ENCODE measurements at regions not wholly inside any gene's neighbourhood (a gene's known extent, or its start where the extent isn't known, plus 50 kb on each side); places are given as distances from the start of the nearest gene placed in this dataset.
"Not testable (repeated sequence)": the region's sequence is repeated elsewhere in the genome, so short reads cannot be mapped to it uniquely, and the experiment has no call there.

DNA sequence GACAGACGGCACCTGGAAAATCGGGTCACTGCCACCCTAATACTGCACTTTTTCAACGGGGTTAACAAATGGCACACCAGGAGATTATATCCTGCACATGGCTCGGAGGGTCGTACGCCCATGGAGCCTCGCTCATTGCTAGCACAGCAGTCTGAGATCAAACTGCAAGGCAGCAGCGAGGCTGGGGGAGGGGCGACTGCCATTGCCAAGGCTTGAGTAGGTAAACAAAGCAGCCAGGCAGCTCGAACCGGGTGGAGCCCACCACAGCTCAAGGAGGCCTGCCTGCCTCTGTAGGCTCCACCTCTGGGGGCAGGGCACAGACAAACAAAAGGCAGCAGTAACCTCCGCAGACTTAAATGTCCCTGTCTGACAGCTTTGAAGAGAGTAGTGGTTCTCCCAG is 270.7 kb downstream of the XPNPEP1 start:
- H3K4me1 Mint-ChIP-seq (ENCODE audit: low read depth); H3K9me3 Mint-ChIP-seq; H3K27me3 Mint-ChIP-seq; H3K4me3 Mint-ChIP-seq; H3K27ac Mint-ChIP-seq; DNase-seq; H3K36me3 Mint-ChIP-seq (ENCODE audit: low read depth): not testable (repeated sequence)

DNA sequence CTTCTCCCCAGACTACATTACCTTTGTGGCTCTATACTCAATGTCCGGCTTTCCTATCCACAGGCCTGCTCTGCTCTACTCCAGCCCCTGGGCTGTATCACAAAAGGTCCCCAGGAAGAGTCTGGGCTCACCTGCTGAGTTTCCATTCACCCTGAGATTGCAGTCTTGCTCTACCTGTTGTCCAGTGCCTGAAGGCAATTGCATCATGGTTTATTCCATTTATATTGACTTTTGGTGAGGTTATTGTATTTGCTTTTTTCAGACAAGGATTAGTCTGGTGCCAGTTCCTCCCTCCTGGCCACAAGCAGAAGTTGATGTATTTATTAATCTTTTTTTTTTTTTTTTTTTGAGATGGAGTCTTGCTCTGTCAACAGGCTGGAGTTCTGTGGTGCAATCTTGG is 273.1 kb downstream of the XPNPEP1 start:
- Mint-ChIP-seq H3K36me3 (ENCODE audit: low read depth) (no peaks in the 10 kb centered on the region), H3K27me3 (no peaks in the 10 kb centered on the region), H3K9me3 (no peaks in the 10 kb centered on the region), H3K27ac (no peak overlapping the region), H3K4me3 (no peak overlapping the region), H3K4me1 (ENCODE audit: low read depth) (no peaks in the 10 kb centered on the region)
- no peak for DNase-seq

DNA sequence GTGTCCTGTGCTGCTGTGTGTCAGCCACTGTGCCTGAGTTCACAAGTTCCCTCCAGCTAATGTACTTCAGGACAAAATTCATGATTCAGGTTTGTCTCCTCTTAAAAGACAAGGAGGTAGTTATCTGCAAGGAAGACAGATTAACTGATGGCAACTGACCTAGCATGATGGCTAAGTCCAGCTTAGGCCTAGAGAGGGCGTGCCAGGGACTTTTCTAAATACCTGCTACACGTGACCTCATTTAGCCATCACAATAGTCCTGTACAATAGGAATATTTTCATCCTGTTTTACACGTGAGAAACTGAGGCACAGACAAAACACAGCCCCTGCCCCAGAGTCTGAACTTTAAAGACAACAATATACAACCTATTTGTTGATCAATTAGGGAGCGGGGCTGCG is 275.7 kb downstream of the XPNPEP1 start:
- Mint-ChIP-seq H3K27me3 (no peaks in the 10 kb centered on the region), H3K4me1 (ENCODE audit: low read depth) (no peaks in the 10 kb centered on the region), H3K36me3 (ENCODE audit: low read depth) (no peaks in the 10 kb centered on the region), H3K4me3 (no peak overlapping the region), H3K9me3 (no peaks in the 10 kb centered on the region), H3K27ac (no peak overlapping the region)
- DNase-seq, result no peak

DNA sequence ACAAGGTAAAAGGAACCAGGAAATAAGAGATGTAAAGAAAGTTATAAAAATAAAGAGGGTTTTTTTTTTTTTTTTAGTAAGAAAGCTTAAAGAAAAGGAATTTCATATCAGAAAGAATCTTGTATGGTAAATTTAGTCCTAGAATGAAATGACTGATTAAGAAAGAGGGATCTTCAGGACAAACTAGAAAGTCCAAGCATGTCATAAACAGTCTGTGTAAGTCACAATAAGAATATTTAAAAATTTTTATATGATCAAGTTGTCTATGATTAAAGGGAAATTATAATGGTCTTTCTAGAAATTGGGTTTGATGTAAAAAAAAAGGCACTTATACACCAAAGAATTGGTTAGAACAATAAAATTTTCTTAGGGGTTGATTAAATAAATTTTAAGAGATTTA is 289.5 kb downstream of the XPNPEP1 start:
- H3K27ac Mint-ChIP-seq, result no peak overlapping the region
- no peaks in the 10 kb centered on the region for H3K4me1 Mint-ChIP-seq (ENCODE audit: low read depth)
- no peak overlapping the region for H3K4me3 Mint-ChIP-seq
- DNase-seq, result no peak
- peaks cover 2% of the 10 kb centered on the region for H3K9me3 Mint-ChIP-seq
- no peaks in the 10 kb centered on the region for H3K27me3 Mint-ChIP-seq
- H3K36me3 Mint-ChIP-seq (ENCODE audit: low read depth), result no peaks in the 10 kb centered on the region

DNA sequence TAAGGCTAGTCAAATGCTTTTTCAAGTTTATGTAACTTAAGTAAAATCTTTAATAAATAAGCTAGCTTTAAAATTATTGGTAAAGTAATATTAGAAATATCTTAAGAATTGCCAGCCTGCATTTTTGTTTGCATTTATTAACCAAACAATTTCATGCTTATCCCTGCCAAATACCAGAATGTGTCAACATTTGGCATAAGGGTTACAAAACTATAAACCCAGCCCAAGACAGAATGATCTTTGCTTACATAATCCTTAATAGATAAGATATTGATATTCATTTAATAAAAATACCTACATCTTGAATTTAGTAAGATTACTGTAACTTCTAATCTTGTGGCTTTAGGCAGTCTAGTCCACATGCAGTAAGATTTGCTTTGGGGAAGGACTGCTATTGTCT is 290.3 kb downstream of the XPNPEP1 start:
- H3K4me1 Mint-ChIP-seq (ENCODE audit: low read depth); H3K9me3 Mint-ChIP-seq; H3K27ac Mint-ChIP-seq; H3K4me3 Mint-ChIP-seq; H3K36me3 Mint-ChIP-seq (ENCODE audit: low read depth); DNase-seq; H3K27me3 Mint-ChIP-seq: not testable (repeated sequence)

DNA sequence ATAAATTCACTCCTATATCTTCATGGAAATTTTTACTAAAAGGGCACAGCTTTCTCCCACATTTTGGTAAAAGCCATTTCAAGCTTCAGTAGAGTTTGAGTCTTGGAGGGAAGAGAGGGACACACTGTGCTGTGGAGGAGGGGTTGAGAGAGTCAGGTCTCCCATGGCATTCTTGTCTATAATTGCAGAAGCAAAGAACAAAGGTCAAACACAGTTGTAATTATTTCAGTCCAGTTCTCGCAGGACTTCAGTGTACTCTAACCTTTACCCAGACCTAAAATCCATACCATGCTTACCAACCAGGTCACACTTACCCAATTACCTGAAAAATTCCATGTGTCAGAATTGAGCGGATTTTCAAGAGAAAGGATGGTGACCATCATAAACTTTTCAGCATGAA is 298.4 kb downstream of the XPNPEP1 start:
- Mint-ChIP-seq H3K4me1 (ENCODE audit: low read depth) (no peaks in the 10 kb centered on the region), H3K9me3 (no peaks in the 10 kb centered on the region), H3K27me3 (no peaks in the 10 kb centered on the region), H3K4me3 (no peak overlapping the region), H3K36me3 (ENCODE audit: low read depth) (no peaks in the 10 kb centered on the region), H3K27ac (no peak overlapping the region)
- no peak for DNase-seq

DNA sequence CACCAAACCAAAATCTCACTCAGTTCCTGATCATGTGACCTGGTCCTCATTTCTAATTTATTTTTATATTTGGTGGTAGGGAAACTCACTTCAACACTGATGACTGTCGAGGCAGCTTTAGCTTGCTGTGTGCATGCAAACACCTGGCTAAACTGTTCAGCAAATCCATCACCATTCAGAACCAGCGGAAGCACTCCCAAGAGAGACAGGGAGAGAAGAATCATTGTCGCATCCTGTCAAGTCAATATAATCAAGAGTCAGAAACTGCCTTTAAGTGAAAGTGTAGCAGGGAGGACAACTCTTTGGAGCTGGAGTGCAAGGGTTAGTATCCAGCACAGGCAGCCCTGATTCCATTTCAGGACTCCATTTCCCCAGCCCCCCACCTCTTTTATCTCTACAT is 300.7 kb downstream of the XPNPEP1 start:
- DNase-seq, result no peak
- H3K36me3 Mint-ChIP-seq (ENCODE audit: low read depth), result no peaks in the 10 kb centered on the region
- H3K4me1 Mint-ChIP-seq (ENCODE audit: low read depth), result no peaks in the 10 kb centered on the region
- no peaks in the 10 kb centered on the region for H3K9me3 Mint-ChIP-seq
- no peak overlapping the region for H3K27ac Mint-ChIP-seq
- H3K4me3 Mint-ChIP-seq, result no peak overlapping the region
- no peaks in the 10 kb centered on the region for H3K27me3 Mint-ChIP-seq

DNA sequence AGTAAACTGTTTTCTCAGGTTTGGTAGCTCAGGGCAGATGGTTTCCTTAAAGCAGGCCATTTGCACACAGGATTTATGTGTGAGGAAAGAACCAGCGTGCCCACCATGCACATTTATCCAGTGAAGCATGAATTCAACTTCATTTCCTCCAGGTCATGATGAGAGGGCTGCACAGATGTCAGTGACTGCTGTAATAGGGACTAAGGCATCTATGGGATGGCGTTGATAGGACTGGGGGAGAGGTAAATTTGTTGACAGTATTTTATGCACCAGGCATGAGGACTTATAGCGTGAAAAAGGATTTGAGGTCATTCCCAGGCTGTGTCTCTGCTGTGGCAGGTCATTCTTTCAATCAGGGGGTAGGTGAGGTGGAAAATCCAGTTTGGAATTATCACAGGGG is 302.9 kb downstream of the XPNPEP1 start:
- Mint-ChIP-seq H3K36me3 (ENCODE audit: low read depth) (no peaks in the 10 kb centered on the region), H3K4me3 (no peak overlapping the region), H3K4me1 (ENCODE audit: low read depth) (no peaks in the 10 kb centered on the region), H3K27ac (no peak overlapping the region), H3K27me3 (no peaks in the 10 kb centered on the region), H3K9me3 (no peaks in the 10 kb centered on the region)
- no peak for DNase-seq

DNA sequence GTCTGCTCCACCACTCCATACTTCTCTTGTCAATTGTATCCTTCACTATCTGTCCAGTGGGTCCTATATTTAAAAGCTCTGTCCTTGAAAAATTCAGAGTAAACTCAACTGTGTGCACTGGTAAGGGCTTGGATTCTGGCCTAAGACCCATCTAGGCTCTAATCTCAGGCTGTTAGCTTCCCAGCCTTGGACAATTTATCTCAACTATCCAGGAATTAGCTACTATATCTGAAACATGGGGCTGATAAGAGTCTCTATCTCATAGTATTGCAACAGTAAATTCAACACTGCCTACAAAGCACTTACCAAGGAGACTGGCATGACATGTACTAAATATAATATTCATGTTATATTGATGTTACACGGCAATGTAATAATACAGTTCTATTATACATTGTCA is 303.4 kb downstream of the XPNPEP1 start:
- Mint-ChIP-seq H3K36me3 (ENCODE audit: low read depth) (no peaks in the 10 kb centered on the region), H3K4me1 (ENCODE audit: low read depth) (no peaks in the 10 kb centered on the region), H3K4me3 (no peak overlapping the region), H3K9me3 (no peaks in the 10 kb centered on the region), H3K27ac (no peak overlapping the region), H3K27me3 (no peaks in the 10 kb centered on the region)
- DNase-seq, result no peak

DNA sequence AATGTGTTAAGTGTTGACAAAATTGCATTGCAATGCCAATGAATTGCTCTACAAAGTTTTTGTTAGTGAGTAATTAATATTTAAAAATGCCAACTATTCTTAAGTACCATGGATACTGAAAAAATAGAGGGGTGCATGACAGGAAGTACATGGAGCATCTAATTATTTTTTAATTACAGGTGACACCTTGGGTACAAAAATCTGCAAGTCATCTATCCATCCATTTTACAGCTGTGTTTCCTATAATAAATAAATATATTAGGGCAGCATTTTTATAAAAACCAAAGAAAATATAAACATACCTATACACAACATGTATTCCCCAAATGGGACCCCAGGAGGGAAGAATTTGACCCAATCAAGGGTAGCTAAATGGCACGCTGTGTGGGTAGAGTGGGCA is 304.6 kb downstream of the XPNPEP1 start:
- no peak overlapping the region for H3K27ac Mint-ChIP-seq
- H3K4me3 Mint-ChIP-seq, result no peak overlapping the region
- H3K9me3 Mint-ChIP-seq, result no peaks in the 10 kb centered on the region
- no peaks in the 10 kb centered on the region for H3K4me1 Mint-ChIP-seq (ENCODE audit: low read depth)
- H3K36me3 Mint-ChIP-seq (ENCODE audit: low read depth), result no peaks in the 10 kb centered on the region
- no peaks in the 10 kb centered on the region for H3K27me3 Mint-ChIP-seq
- no peak for DNase-seq

DNA sequence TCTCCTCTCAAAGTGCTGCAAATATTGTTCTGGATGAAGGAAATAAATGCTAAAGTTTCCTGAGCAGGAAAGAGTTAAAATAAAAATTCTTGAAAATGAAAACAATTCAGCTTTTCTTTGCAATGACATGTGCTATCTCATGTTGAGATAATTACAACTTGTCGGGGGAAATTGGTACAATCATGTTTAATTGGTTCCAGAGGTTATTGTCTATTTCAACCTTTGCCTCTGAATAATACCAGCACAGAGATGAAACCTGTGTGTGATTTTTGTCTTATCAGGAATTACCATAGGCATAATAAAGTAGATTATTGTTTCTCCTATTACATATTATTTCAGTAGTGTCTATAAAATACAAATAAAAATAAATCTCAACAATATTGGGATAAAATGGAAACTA is 305.0 kb downstream of the XPNPEP1 start:
- Mint-ChIP-seq H3K36me3 (ENCODE audit: low read depth) (no peaks in the 10 kb centered on the region), H3K9me3 (no peaks in the 10 kb centered on the region), H3K4me3 (no peak overlapping the region), H3K27ac (no peak overlapping the region), H3K27me3 (no peaks in the 10 kb centered on the region), H3K4me1 (ENCODE audit: low read depth) (no peaks in the 10 kb centered on the region)
- DNase-seq, result no peak

DNA sequence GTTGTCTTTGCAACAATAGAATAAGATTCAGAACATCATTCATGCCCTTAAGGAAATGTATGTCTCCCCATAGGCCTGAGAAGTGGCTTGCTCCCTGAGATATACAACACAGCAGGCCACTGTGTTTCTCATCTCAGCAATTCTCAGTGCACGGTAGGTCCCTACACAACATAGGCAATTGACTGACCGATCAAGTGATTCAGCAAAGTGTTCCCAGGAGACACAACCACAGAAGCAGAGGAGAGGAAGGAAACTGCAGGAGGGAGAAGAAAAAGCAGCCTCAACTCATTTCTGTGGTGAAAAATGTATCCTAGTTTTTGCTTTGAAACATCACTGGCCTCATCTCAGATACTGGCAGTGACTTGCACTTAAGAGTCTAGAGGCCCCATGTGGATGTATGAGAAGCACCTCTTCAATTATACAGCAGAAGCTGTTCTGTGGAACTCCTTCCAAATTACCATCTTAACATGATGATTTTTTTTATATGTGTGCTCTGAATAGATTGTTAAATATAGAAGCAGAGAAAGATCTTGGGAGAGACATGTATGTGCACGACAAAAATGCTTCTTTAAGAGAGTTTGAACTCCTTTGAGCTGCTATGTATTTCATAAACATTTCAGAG is 306.8 kb downstream of the XPNPEP1 start:
- Mint-ChIP-seq H3K36me3 (ENCODE audit: low read depth) (no peaks in the 10 kb centered on the region), H3K4me3 (no peak overlapping the region), H3K9me3 (peaks cover 5% of the 10 kb centered on the region), H3K27ac (no peak overlapping the region), H3K27me3 (no peaks in the 10 kb centered on the region), H3K4me1 (ENCODE audit: low read depth) (no peaks in the 10 kb centered on the region)
- no peak for DNase-seq

DNA sequence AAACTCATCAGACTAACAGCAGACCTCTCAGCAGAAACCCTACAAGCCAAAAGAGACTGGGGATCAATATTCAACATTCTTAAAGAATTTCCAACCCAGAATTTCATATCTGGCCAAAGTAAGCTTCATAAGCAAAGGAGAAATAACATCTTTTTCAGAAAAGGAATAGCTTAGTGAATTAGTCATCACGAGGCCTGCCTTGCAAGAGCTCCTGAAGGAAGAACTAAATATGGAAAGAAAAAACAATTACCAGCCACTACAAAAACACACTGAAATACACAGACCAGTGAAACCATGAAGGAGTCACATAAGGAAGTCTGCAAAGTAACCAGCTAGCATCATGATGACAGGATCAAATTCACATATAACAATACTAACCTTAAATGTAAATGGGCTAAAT is 328.0 kb downstream of the XPNPEP1 start:
- not testable (repeated sequence) for H3K27ac Mint-ChIP-seq; H3K4me1 Mint-ChIP-seq (ENCODE audit: low read depth)

DNA sequence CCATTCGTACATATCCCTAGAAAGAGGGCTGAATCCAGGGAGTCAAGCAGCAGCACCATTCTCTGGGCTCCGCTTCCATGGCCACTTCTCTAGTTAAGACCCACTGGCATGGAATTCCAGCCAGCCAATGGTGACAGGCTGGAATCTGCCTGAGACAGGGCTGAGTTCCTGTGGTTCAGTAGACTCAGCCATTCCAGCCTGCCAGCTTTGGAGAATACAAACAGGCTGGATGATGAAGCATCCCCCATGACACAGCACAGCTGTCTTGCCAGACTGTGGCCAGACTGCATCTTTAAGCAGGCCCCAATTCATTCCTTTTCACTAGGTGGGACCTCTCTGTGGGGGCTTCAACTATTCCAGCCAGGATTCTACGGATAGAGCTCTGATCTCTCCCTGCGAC is 329.6 kb downstream of the XPNPEP1 start:
- Mint-ChIP-seq H3K4me1 (ENCODE audit: low read depth) (no peaks in the 10 kb centered on the region), H3K36me3 (ENCODE audit: low read depth) (no peaks in the 10 kb centered on the region), H3K4me3 (no peak overlapping the region), H3K27ac (no peak overlapping the region), H3K9me3 (peaks cover 10% of the 10 kb centered on the region), H3K27me3 (no peaks in the 10 kb centered on the region)
- DNase-seq, result no peak

More for the DNA sequence above, 328.0 kb downstream of the XPNPEP1 start:
- not testable (repeated sequence) for DNase-seq; H3K27me3 Mint-ChIP-seq; H3K4me3 Mint-ChIP-seq; H3K36me3 Mint-ChIP-seq (ENCODE audit: low read depth)
- peaks cover 11% of the 10 kb centered on the region for H3K9me3 Mint-ChIP-seq

DNA sequence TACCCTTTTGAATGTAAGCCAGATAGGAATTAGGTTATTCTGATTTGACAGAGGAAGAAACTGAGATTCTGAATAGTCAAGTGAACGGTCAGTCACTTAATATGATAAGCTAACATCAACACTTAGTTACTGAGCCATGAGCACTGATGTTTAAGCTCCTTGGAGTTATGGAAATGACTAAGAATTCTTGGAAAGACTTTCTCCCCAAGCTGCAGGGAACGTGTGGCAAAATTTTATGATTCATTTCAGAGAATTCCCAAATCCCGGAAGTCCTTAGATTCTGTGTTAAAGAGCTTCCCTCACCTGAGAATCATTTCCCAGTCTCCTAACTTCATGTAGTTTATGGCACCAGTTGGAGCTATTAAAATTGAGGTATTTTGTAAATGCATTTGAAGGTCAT is 330.9 kb downstream of the XPNPEP1 start:
- Mint-ChIP-seq H3K4me3 (no peak overlapping the region), H3K27ac (no peak overlapping the region)

DNA sequence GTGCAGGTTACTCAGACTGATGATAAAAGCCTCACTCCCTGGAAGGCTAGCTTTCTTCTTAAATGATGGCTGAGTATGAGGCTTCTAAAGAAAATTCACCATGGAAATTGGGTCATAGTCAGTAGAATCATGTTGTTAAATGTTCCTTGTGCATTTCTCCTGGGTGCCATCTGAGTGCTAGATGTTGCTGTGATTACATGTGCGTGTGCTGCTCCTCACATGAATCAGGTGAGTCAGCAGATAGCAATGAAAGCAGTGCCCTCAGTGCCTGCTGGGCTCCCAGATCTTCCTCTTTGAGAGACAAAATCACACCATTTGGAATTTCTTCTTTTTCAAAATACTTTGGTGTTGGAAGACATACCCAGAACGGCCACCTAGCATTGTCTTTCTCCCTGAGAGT is 331.7 kb downstream of the XPNPEP1 start:
- H3K4me3 Mint-ChIP-seq, result no peak overlapping the region

More for the DNA sequence above, 330.9 kb downstream of the XPNPEP1 start:
- Mint-ChIP-seq H3K4me1 (ENCODE audit: low read depth) (no peaks in the 10 kb centered on the region), H3K36me3 (ENCODE audit: low read depth) (no peaks in the 10 kb centered on the region), H3K9me3 (peaks cover 2% of the 10 kb centered on the region), H3K27me3 (no peaks in the 10 kb centered on the region)
- no peak for DNase-seq

More for the DNA sequence above, 331.7 kb downstream of the XPNPEP1 start:
- no peaks in the 10 kb centered on the region for H3K27me3 Mint-ChIP-seq
- no peak for DNase-seq
- no peak overlapping the region for H3K27ac Mint-ChIP-seq
- peaks cover 2% of the 10 kb centered on the region for H3K9me3 Mint-ChIP-seq
- no peaks in the 10 kb centered on the region for H3K36me3 Mint-ChIP-seq (ENCODE audit: low read depth)
- no peaks in the 10 kb centered on the region for H3K4me1 Mint-ChIP-seq (ENCODE audit: low read depth)
